ENCODE measurements at regions not wholly inside any gene's neighbourhood (a gene's known extent, or its start where the extent isn't known, plus 50 kb on each side); places are given as distances from the start of the nearest gene placed in this dataset.
"Not testable (repeated sequence)": the region's sequence is repeated elsewhere in the genome, so short reads cannot be mapped to it uniquely, and the experiment has no call there.

GRCh38 chr11:37430966-37431632 is 833.1 kb upstream of the RAG2 start:
- FAIRE-seq; H2AFZ ChIP-seq (ENCODE audit: control insufficient read depth, low read depth, low read length); POLR2A ChIA-PET; intact Hi-C loops (cut with micrococcal nuclease; ENCODE audit: unreplicated experiment); H3K36me3 ChIP-seq (ENCODE audit: control insufficient read depth in 2 of 2, insufficient read depth in 2 of 2, low read length in 1 of 2); H4K20me1 ChIP-seq (ENCODE audit: control insufficient read depth, insufficient read depth); RAD21 ChIA-PET (ENCODE audit: unreplicated experiment); H3K9me3 ChIP-seq (replicated peaks; ENCODE audit: control insufficient read depth, insufficient read depth, low read length); H3K4me2 ChIP-seq (ENCODE audit: control insufficient read depth, insufficient read depth); ATAC-seq; H3K27ac ChIP-seq (ENCODE audit: control insufficient read depth, insufficient read depth); H3K79me2 ChIP-seq (ENCODE audit: control insufficient read depth, insufficient read depth, low read length); DNase-seq (ENCODE audit: low read depth, low spot score); CTCF ChIA-PET; H3K4me1 ChIP-seq (ENCODE audit: control insufficient read depth, insufficient read depth, low read length); in situ Hi-C loops (cut with MboI); H3K4me3 ChIP-seq; H3K9ac ChIP-seq (ENCODE audit: control insufficient read depth, insufficient read depth, low read length); H3K27me3 ChIP-seq (replicated peaks in 1 of 2; ENCODE audit: control insufficient read depth in 2 of 2, insufficient read depth in 2 of 2, low read length in 1 of 2); BruUV-seq (replicated peaks); SMC1A ChIA-PET (ENCODE audit: uncharacterized antibody, unreplicated experiment): not testable (repeated sequence)
- WGBS (ENCODE audit: insufficient coverage, insufficient replicate concordance, low lambda C conversion rate, missing lambda C conversion rate) = 37% methylated on average over 26 of the region's 26 CpGs

GRCh38 chr11:37422511-37422910 is 824.5 kb upstream of the RAG2 start:
- H3K4me1 ChIP-seq (ENCODE audit: control insufficient read depth, insufficient read depth, low read length) = no peaks in the 10 kb centered on the region
- intact Hi-C loops (cut with micrococcal nuclease; ENCODE audit: unreplicated experiment) (no loop called here), in situ Hi-C loops (cut with MboI) (no loop called here)
- H3K36me3 ChIP-seq (ENCODE audit: control insufficient read depth in 2 of 2, insufficient read depth in 2 of 2, low read length in 1 of 2) = no peaks in the 10 kb centered on the region
- no peak overlapping the region for H2AFZ ChIP-seq (ENCODE audit: control insufficient read depth, low read depth, low read length)
- DNase-seq (ENCODE audit: low read depth, low spot score) = no peak
- H4K20me1 ChIP-seq (ENCODE audit: control insufficient read depth, insufficient read depth) = no peaks in the 10 kb centered on the region
- BruUV-seq (replicated peaks) = no TSS peak
- RAD21 ChIA-PET (ENCODE audit: unreplicated experiment) = no interaction called here
- no peaks in the 10 kb centered on the region for H3K9me3 ChIP-seq (replicated peaks; ENCODE audit: control insufficient read depth, insufficient read depth, low read length)
- FAIRE-seq = no peak
- SMC1A ChIA-PET (ENCODE audit: uncharacterized antibody, unreplicated experiment) = no interaction called here
- no peak overlapping the region for H3K4me3 ChIP-seq
- H3K79me2 ChIP-seq (ENCODE audit: control insufficient read depth, insufficient read depth, low read length) = no peaks in the 10 kb centered on the region
- H3K9ac ChIP-seq (ENCODE audit: control insufficient read depth, insufficient read depth, low read length) = no peak overlapping the region
- no peak for ATAC-seq
- H3K4me2 ChIP-seq (ENCODE audit: control insufficient read depth, insufficient read depth) = no peak overlapping the region
- no peaks in the 10 kb centered on the region for H3K27me3 ChIP-seq (replicated peaks in 1 of 2; ENCODE audit: control insufficient read depth in 2 of 2, insufficient read depth in 2 of 2, low read length in 1 of 2)
- POLR2A ChIA-PET = no interaction called here
- no peak overlapping the region for H3K27ac ChIP-seq (ENCODE audit: control insufficient read depth, insufficient read depth)
- CTCF ChIA-PET = no interaction called here
- TF ChIP-seq KAT2A (conservative IDR thresholded peaks at IDR 0.05; ENCODE audit: control insufficient read depth, low read depth, low read length) (no peak), ZNF217 (IDR thresholded peaks at IDR 0.05) (no peak), CUX1 (IDR thresholded peaks at IDR 0.05; ENCODE audit: insufficient replicate concordance, low read depth, low read length) (no peak), BMI1 (IDR thresholded peaks at IDR 0.05; ENCODE audit: borderline replicate concordance) (no peak), SMAD5 (IDR thresholded peaks at IDR 0.05; ENCODE audit: low read depth) (no peak), HSF1 (IDR thresholded peaks at IDR 0.05; ENCODE audit: low read depth, low read length) (no peak), BCL11A (IDR thresholded peaks at IDR 0.05; ENCODE audit: low read depth, low read length) (no peak), ZNF274 (IDR thresholded peaks at IDR 0.05; ENCODE audit: insufficient read depth, insufficient read length) (no peak), MTA3 (IDR thresholded peaks at IDR 0.05; ENCODE audit: borderline replicate concordance, low read length) (no peak), ZSCAN29 (IDR thresholded peaks at IDR 0.05) (no peak), CHD2 (IDR thresholded peaks at IDR 0.05; ENCODE audit: borderline replicate concordance, low read depth, low read length) (no peak)

Data from GM12878 (cell line).